ENCODE measurements at regions not wholly inside any gene's neighbourhood (a gene's known extent, or its start where the extent isn't known, plus 50 kb on each side); places are given as distances from the start of the nearest gene placed in this dataset.

DNA sequence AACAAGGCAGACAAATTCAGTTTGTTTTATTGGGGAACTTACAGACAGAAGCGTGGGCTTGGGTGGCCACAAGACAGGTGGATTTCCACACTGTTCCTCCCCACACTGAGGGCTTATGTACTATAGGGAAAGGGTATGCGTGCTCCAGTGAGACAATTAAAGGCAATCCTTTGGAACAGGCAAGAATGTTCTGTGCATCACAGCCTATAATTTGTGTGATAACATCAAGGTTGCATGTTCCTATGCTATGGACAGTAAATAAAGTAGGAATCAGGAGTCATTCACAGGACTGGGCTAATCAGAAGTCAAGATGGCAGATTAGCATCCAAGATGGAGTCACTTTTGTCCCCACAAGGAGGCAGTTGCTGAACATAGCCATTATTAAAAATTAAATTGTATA, 84.6 kb upstream of the TRIM2 start:
- no peak for DNase-seq
- intact Hi-C loops (cut with DNase I): no loop called here

DNA sequence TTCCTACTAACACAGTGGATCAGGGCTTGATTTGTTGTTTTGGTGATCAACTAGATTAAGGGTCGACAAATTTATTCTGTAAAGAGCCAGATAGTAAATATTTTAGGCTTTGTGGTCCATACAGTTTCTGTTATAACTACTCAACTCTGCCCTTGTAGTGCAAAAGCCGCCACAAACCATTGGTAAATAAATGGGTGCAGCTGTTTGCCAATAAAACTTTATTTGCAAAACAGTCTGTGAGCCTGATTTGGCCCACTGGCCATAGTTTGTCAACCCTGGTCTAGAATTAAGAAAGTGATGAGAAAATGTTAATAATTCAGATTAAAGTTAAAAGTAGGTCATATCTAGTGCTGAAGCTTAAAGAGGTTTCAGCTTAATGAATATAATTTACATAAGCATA, 84.0 kb upstream of the TRIM2 start:
- intact Hi-C loops (cut with DNase I): no loop called here
- no peak for DNase-seq

DNA sequence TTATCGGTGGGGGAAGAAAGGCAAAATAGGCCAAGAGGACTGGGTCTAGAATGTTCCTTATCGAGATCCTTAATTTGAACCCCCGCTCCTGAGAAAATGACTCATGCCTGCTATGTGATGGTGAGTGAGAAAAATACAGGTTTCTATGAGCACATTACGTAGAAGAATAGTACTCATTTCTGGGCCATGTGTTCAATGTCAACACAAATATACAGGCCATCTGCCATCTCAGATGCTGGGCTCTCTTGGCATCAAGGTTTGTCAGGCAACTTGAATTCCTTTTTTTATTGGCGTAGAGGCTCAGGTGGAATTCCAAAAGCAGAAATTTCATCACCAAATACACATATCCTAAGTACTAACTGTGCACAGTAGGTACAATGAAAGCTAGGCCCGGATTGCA, 81.4 kb upstream of the TRIM2 start:
- DNase-seq: no peak
- intact Hi-C loops (cut with DNase I): no loop called here

DNA sequence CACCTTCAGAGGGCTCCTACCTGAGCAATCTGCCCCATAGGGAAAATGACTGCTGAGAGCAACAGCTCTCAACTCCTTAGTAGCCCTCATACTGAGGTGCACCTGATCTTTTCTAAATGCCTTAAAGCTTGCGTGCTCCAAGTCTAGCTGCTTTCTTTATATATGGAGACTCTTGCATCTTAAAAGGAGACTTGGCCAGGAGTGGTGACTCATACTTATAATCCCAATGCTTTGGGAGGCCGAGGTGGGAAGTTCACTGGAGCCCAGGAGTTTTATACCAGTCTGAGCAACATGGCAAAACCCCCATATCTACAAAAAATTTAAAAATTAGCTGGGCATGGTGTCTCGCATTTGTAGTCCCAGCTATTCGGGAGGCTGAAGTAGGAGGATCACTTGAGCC, 78.1 kb upstream of the TRIM2 start:
- intact Hi-C loops (cut with DNase I): loop anchor here (5.0 kb wide), 1 partner anchor 279 kb away; no protein-coding TSS in a partner anchor
- DNase-seq: peak in 1 of 42 donors; percentile 28

DNA sequence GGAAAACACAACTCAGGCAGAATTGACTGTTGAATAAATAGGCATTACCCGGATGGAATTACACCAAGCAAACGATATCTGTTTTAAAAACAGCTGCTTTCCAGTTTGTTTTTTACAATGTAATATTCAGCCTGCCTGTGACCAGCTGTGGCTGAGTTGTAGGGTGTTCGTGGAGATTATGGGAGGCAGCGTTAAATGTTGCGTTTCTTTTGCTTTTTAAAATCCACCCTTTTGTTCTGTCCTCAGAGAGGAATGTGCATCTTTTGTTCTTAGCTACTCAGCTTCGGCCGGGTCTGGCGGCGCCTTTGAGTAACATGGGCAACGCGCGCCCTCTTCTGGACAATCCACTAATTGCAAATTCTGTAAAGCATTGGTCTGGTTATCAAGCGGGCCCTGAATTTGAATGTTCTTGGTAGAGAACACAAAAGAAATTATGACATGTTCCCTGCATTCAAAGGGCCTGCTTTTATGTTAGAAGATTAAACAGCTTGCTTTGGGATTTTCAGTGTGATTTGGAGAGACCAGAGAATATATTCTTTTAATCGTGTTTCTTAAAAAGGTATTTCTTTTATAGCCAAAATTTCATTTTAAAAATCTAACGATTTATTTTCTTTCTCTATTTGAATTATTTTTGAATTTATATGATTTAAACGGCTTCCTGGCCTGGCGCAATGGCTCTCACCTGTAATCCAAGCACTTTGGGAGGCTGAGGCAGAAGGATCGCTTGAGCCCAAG, 76.3 kb upstream of the TRIM2 start:
- intact Hi-C loops (cut with DNase I): loop anchor here (1.0 to 5.0 kb wide), 2 partner anchors 45 to 281 kb away; no protein-coding TSS in a partner anchor
- peak; percentile 81 to 99 (median 94) for DNase-seq

DNA sequence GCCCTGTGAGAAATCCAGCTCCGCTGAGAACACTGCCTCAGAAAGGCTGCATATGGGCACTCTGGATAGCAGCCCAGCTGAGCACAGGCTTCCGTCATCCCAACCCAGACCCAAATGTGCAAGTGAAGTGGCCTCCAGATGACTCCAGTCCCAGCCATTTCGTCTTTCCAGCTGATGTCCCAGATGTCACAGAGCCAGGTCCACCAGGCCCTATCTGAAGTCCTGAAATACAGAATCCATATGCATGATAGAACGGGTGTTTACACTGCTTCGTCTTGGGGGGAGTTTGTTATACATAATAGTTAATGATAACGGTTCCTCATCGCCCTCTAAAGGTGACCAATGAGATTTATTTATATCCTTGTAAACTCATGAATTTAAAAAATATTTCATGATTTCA, 72.6 kb upstream of the TRIM2 start:
- intact Hi-C loops (cut with DNase I): no loop called here
- DNase-seq: peak; percentile 34 to 87 (median 70)

DNA sequence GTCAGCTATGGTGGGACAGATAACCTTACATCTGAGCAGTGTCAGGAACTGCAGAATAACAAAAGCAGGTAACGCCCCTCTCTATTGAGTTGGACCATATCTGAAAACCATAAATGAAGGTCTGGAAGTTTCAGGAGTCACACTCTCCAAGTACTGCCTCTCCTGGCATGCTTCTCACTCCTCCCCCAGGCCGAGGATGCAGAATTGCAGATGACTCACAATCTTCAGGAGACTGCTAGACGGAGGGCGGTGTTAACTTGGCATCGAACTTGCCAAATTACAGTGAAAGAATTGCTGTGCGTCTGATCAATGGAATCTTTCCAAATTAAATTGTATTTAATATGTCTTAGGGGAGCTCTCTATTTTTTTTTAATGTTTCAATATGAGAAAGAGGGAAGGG, 67.1 kb upstream of the TRIM2 start:
- DNase-seq: peak in 34 of 42 donors; percentile 31 to 91 (median 70)
- intact Hi-C loops (cut with DNase I): no loop called here

DNA sequence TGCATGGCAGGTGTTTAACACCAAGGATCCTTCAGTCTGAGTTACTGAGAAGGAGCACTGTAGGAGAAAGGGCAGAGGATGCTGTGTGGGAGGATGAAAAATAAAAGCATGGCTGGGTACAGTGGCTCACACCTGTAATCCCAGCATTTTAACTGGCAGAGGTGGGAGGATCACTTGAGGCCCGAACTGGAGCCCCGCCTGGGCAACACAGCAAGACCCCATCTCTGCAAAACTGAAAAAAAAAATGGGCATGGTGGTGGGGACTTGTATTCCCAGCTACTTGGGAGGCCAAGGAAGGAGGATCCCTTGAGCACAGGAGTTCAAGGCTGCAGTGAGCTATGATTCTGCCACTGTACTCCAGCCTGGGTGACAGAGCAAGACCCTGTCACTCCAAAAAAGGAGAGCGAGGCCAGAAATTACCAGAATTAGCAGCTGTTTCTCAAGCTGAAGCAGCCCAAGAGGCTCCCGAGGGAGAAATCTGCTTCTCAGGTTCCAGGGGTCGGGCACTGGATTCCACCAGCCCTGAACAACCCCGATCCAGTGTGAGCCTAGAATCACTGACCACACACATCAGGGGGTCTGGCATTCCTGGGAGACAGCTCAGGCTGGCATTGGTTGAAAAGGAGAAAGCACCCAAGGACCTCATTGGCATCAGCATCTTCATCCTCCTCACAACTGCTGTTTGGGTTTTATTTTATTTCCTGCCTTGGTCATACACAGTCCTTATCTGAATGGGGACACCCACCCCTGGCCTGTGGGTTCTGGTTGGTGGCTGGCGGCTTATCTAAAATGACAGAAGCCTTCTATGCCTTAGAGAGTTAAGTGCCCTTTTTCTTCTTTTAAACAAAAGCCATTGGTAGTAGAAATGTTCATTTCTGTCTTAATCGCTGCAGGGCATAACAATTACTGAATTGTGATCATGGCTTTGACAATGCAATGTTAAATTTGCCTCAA, 66.3 kb upstream of the TRIM2 start:
- DNase-seq: no peak
- intact Hi-C loops (cut with DNase I): no loop called here

DNA sequence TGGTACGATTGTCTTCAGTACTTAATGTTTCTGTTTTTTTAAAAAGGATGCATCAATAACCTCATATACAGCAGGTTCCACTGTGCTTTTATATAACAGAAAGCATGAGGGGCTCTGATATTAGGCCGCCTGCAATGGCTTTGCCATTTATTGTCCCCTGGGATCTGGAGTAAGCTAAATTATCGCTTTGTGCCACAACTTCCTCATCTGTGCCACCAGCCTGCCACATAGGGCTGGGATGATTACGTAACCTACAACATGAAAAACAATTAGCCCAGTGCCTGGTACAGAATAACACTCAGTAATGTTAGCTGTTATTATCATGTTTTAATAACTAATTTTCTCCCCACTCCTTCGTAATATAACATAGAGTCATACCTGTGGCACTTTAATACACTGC, 65.5 kb upstream of the TRIM2 start:
- peak in 36 of 42 donors; percentile 14 to 84 (median 56) for DNase-seq
- intact Hi-C loops (cut with DNase I): no loop called here

DNA sequence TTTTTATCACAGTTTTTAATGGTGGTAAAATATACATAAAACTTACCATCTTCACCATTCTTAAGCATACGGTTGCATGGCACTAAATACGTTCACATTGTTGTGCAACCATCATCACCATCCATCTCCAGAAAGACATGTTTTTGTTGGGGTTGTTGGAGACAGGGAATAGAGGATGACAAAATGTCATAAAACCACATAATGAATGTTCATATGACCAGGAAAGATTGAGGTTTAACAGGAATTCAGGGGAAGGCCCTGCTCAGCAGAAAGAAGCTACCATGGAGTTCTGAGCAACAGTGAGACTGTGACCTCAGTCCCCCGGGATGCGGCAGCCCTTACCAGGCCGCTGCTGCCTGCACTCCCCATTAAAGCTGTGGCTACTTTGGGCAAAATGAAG, 63.9 kb upstream of the TRIM2 start:
- intact Hi-C loops (cut with DNase I): loop anchor here (5.0 to 10.0 kb wide), 3 partner anchors 182 to 435 kb away; partner anchors contain the start of gene MND1
- DNase-seq: no peak

DNA sequence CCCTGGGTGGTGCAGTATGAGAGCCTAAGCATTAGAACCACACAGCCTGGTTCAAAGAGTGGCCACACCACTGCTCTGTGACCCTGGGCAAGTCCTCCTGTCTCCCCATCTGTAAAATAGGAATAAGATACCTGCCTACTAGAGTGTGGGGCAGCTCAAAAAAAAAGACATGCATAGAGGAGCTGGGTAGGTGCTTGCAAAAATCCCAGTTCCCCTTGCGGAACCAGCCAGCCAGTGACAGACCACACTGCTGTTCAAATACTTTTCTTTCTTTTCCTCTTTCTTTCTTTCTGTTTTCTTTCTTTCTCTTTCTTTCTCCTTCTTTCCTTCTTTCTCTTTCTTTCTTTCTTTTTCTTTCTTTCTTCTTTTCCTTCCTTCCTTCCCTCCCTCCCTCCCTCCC, 63.0 kb upstream of the TRIM2 start:
- intact Hi-C loops (cut with DNase I): loop anchor here (5.0 to 10.0 kb wide), 3 partner anchors 181 to 434 kb away; partner anchors contain the start of gene MND1
- DNase-seq: no peak

DNA sequence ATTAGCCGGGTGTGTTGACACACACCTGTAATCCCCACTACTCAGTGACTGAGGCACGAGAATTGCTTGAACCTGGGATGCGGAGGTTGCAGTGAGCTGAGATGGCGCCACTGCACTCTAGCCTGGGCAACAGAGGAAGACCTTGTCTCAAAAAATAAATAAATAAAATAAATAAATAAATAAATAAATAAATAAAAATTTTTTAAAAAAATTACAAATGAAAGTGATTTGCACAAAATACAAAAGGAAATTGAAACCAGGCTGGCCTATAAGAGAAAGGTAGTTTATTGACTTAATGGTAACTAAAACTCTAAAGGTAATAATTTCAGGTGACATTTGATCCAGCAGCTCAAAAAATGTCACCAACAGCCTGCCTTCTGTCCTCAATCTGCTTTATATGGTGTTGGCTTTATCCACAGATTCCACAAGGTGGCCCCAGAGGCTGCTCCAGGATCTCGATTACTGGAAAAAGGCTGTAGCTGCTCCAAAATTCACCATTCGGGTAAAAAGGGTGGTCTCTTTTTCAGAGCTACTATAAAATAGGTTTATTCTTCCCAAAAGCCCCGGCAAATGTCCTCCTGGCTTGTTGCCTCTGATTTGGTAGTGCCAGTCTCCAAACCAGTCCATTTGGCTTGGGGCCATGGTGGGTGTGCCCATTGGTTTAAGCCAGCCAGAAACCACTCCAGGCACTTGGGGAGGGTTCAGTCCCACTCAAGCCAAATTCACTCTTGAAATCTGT, 61.4 kb upstream of the TRIM2 start:
- DNase-seq: peak; percentile 57 to 92 (median 81)
- intact Hi-C loops (cut with DNase I): loop anchor here (5.0 to 10.0 kb wide), 3 partner anchors 179 to 432 kb away; partner anchors contain the start of gene MND1

DNA sequence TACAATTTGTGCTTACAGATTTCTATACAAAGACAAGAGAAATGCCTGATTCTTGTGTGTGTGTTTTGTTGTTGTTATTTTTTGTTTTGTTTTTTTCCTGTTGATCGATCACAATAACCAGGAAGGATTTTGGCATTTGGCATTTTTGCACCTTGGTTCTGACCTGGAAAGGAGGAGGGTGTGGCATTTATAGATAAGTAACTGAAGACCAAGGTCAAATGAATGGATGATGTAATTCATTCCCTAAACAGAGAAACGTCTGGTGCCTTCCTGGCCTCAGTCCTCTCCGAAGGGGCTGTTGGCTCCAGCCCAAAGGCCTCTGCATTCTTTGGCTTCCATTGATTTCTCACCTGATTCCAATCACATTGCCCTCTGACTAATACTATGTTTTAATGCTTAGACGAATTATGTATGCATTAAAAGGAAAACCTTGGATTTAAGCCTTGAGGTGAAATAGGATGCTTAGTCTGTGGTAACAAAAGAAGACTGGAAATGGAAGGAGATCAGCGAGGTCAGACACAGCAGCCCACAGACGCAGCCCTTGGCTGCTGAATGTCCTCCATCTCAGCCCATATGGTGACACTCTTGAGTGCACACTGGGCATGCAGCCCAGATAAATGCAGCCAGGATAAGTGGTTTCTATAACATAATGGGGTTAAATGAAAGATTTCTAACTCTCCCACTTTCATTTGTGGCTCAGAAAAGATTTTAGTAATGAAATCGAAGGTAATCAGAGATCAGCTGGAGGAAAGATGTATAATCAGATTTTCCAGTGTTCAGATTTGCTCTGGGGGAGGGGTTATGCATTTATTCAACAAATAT, 60.5 kb upstream of the TRIM2 start:
- no peak for DNase-seq
- intact Hi-C loops (cut with DNase I): loop anchor here (5.0 to 10.0 kb wide), 3 partner anchors 179 to 431 kb away; partner anchors contain the start of gene MND1

DNA sequence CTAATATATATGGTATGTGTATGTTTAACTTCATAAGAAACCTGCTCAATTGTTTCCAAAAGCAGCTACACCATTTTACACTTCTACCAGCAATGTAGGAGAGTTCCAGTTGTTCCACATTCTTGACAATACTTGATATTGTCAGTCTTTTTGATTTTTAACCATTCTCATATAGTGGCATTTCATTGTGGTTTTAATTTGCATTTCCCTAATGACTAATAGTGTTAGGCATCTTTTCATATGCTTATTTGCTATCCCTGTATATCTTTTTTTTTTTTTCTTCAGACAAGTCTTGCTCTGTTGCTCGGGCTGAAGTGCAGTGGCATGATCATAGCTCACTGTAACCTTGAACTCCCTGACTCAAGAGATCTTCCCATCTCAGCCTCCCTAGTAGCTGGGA, 58.2 kb upstream of the TRIM2 start:
- no peak for DNase-seq
- intact Hi-C loops (cut with DNase I): loop anchor here (10.0 kb wide), 1 partner anchor 429 kb away; no protein-coding TSS in a partner anchor

DNA sequence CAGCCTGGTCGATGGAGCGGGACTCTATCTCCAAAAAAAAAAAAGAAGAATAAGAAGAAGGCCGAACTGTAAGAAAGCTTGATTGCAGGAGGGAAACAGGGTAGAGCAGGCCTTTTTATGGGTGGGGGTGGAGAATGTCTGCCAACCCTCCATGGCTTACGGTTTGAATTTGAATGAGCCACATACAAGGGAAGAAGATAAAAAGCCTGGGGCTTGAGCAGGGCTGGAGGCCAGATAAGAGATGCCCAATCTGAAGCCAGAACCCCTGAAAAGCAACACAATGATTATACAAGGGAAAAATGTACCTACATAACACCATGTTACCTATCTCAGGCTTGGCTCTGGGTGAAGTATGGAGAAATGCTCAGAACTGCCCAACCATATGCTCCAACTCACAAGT, 57.3 kb upstream of the TRIM2 start:
- no peak for DNase-seq
- intact Hi-C loops (cut with DNase I): loop anchor here (10.0 kb wide), 1 partner anchor 428 kb away; no protein-coding TSS in a partner anchor

DNA sequence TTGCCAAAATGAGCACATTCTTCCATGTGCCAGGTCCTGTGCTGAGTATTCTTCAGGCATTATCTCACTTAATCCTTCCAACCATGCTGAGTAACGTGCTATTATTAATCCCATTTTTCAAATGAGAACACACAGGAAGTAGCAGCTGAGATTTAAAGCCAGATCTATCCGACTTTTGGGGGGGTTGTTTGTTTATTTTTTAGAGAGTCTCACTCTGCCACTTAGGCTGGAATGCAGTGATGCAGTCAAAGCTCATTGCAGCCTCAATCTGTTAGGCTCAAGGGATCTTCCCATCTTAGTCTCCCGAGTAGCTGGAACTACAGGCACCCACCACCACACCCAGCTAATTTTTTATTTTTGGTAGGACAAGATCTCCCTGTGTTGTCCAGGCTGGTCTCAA, 55.5 kb upstream of the TRIM2 start:
- intact Hi-C loops (cut with DNase I): loop anchor here (10.0 kb wide), 1 partner anchor 426 kb away; no protein-coding TSS in a partner anchor
- no peak for DNase-seq

DNA sequence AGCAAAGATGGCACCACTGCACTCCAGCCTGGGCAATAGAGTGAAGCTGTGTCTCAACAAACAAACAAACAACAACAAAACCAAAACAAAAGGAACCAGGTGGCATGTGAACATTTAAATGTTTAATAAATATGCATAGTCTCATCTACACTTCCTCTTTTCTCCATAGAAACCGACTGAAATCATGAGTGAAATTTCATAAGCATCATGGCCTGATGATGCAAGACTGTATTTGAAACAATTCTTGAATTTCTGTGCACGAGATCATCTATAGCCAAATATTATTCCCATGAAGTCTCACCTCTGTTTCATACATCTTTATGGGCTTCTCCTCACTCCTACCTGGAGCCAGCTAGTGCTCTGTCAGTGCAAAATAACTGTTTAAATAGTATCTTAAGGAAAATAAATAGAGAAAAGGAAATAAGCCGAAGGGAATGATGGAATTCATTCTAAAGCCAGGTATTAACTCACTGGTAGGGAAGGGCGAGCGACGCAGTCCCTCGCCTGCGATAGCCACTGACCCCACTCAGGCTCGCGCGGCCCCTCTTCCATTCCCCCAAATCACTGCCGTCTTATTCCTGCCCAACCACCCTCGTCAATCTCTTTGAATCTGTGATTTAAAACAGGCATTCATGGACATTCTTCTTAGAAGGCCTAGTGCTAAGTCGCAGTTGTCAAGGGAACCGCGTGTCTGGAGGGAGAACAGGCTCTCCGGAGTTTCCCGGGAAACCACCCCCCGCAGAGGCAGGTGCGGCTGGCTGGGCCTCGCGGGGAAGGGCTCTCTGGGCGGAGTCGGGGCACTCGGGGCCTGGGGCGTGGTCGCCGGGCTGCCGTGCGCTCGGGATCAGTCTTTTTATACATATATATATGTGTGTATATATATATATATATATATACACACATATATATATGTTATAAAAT, 52.4 kb upstream of the TRIM2 start:
- intact Hi-C loops (cut with DNase I): loop anchor here (5.0 kb wide), 2 partner anchors 56 to 71 kb away; no protein-coding TSS in a partner anchor
- DNase-seq: peak; percentile 70 to 94 (median 84)

Data from head of caudate nucleus (tissue), 42 donors.